ENCODE measurements at regions not wholly inside any gene's neighbourhood (a gene's known extent, or its start where the extent isn't known, plus 50 kb on each side); places are given as distances from the start of the nearest gene placed in this dataset.

GRCh38 chr12:88994971-88995370 lies 357.3 kb downstream of the DUSP6 start:
- intact Hi-C loops (cut with DNase I), result loop anchor here in 1 of 2 donors (10.0 kb wide), 1 partner anchor 420 kb away; no protein-coding TSS in a partner anchor
- WGBS, 2 donors, result 57 to 66% methylated on average over 1 of the region's 1 CpG
- no peaks in the 10 kb centered on the region for H3K4me1 ChIP-seq (ENCODE audit: control insufficient read depth in 1 of 2, insufficient read depth in 2 of 2, low read length in 2 of 2)

GRCh38 chr12:88994537-88994936 lies 357.8 kb downstream of the DUSP6 start:
- no peaks in the 10 kb centered on the region for H3K27me3 ChIP-seq (ENCODE audit: control insufficient read depth in 1 of 2, insufficient read depth in 2 of 2, low read length in 1 of 2)
- H3K4me1 ChIP-seq (ENCODE audit: control insufficient read depth in 1 of 2, insufficient read depth in 2 of 2, low read length in 2 of 2), result no peaks in the 10 kb centered on the region
- DNase-seq (no peak), ATAC-seq (ENCODE audit: low FRiP score) (no peak)
- no peak overlapping the region for H3K4me3 ChIP-seq (ENCODE audit: low read length in 2 of 2)
- no peaks in the 10 kb centered on the region for H3K9me3 ChIP-seq (ENCODE audit: control insufficient read depth, low read length)
- H3K36me3 ChIP-seq (ENCODE audit: control insufficient read depth in 1 of 2, insufficient read depth in 2 of 2, low read length in 1 of 2), result no peaks in the 10 kb centered on the region
- WGBS, 2 donors, result 86 to 93% methylated on average over 2 of the region's 2 CpGs
- intact Hi-C loops (cut with DNase I), result loop anchor here in 1 of 2 donors (10.0 kb wide), 1 partner anchor 420 kb away; no protein-coding TSS in a partner anchor
- H3K27ac ChIP-seq (ENCODE audit: low read depth in 1 of 2, low read length in 2 of 2), result no peak overlapping the region

More at GRCh38 chr12:88994971-88995370, 357.3 kb downstream of the DUSP6 start:
- DNase-seq (no peak), ATAC-seq (ENCODE audit: low FRiP score) (no peak)
- Histone ChIP-seq H3K36me3 (ENCODE audit: control insufficient read depth in 1 of 2, insufficient read depth in 2 of 2, low read length in 1 of 2) (no peaks in the 10 kb centered on the region), H3K9me3 (ENCODE audit: control insufficient read depth, low read length) (no peaks in the 10 kb centered on the region), H3K4me3 (ENCODE audit: low read length in 2 of 2) (no peak overlapping the region), H3K27ac (ENCODE audit: low read depth in 1 of 2, low read length in 2 of 2) (no peak overlapping the region), H3K27me3 (ENCODE audit: control insufficient read depth in 1 of 2, insufficient read depth in 2 of 2, low read length in 1 of 2) (no peaks in the 10 kb centered on the region)

- intact Hi-C loops (cut with DNase I), result loop anchor here in 1 of 2 donors (10.0 kb wide), 1 partner anchor 419 kb away; no protein-coding TSS in a partner anchor
- WGBS, 2 donors, result 9 to 12% methylated on average over 3 of the region's 3 CpGs
Measured at GRCh38 chr12:88993651-88994050, 358.6 kb downstream of the DUSP6 start.

GRCh38 chr12:88986056-88986455 lies 366.2 kb downstream of the DUSP6 start:
- no peaks in the 10 kb centered on the region for H3K36me3 ChIP-seq (ENCODE audit: control insufficient read depth in 1 of 2, insufficient read depth in 2 of 2, low read length in 1 of 2)
- no peak overlapping the region for H3K4me3 ChIP-seq (ENCODE audit: low read length in 2 of 2)
- ATAC-seq (ENCODE audit: low FRiP score) (no peak), DNase-seq (no peak)
- no peaks in the 10 kb centered on the region for H3K4me1 ChIP-seq (ENCODE audit: control insufficient read depth in 1 of 2, insufficient read depth in 2 of 2, low read length in 2 of 2)
- H3K27ac ChIP-seq (ENCODE audit: low read depth in 1 of 2, low read length in 2 of 2), result no peak overlapping the region
- 6 to 7% methylated on average over 5 of the region's 5 CpGs for WGBS, 2 donors
- no peaks in the 10 kb centered on the region for H3K27me3 ChIP-seq (ENCODE audit: control insufficient read depth in 1 of 2, insufficient read depth in 2 of 2, low read length in 1 of 2)
- intact Hi-C loops (cut with DNase I), result loop anchor here in 1 of 2 donors (5.0 kb wide), 1 partner anchor 829 kb away; no protein-coding TSS in a partner anchor
- H3K9me3 ChIP-seq (ENCODE audit: control insufficient read depth, low read length), result no peaks in the 10 kb centered on the region

More at GRCh38 chr12:88993651-88994050, 358.6 kb downstream of the DUSP6 start:
- no peaks in the 10 kb centered on the region for H3K9me3 ChIP-seq (ENCODE audit: control insufficient read depth, low read length)
- ATAC-seq (ENCODE audit: low FRiP score) (no peak), DNase-seq (no peak)
- H3K4me3 ChIP-seq (ENCODE audit: low read length in 2 of 2), result no peak overlapping the region
- no peak overlapping the region for H3K27ac ChIP-seq (ENCODE audit: low read depth in 1 of 2, low read length in 2 of 2)
- no peaks in the 10 kb centered on the region for H3K27me3 ChIP-seq (ENCODE audit: control insufficient read depth in 1 of 2, insufficient read depth in 2 of 2, low read length in 1 of 2)
- H3K4me1 ChIP-seq (ENCODE audit: control insufficient read depth in 1 of 2, insufficient read depth in 2 of 2, low read length in 2 of 2), result no peaks in the 10 kb centered on the region
- no peaks in the 10 kb centered on the region for H3K36me3 ChIP-seq (ENCODE audit: control insufficient read depth in 1 of 2, insufficient read depth in 2 of 2, low read length in 1 of 2)

- intact Hi-C loops (cut with DNase I), result loop anchor here in 1 of 2 donors (5.0 kb wide), 1 partner anchor 828 kb away; no protein-coding TSS in a partner anchor
- Histone ChIP-seq H3K9me3 (ENCODE audit: control insufficient read depth, low read length) (no peaks in the 10 kb centered on the region), H3K4me1 (ENCODE audit: control insufficient read depth in 1 of 2, insufficient read depth in 2 of 2, low read length in 2 of 2) (no peaks in the 10 kb centered on the region), H3K4me3 (ENCODE audit: low read length in 2 of 2) (no peak overlapping the region), H3K27ac (ENCODE audit: low read depth in 1 of 2, low read length in 2 of 2) (no peak overlapping the region), H3K36me3 (ENCODE audit: control insufficient read depth in 1 of 2, insufficient read depth in 2 of 2, low read length in 1 of 2) (no peaks in the 10 kb centered on the region), H3K27me3 (ENCODE audit: control insufficient read depth in 1 of 2, insufficient read depth in 2 of 2, low read length in 1 of 2) (no peaks in the 10 kb centered on the region)
- ATAC-seq (ENCODE audit: low FRiP score) (no peak), DNase-seq (no peak)
- 62 to 64% methylated on average over 3 of the region's 3 CpGs for WGBS, 2 donors
Measured at GRCh38 chr12:88985631-88986030, 366.7 kb downstream of the DUSP6 start.

GRCh38 chr12:88985011-88985410 lies 367.3 kb downstream of the DUSP6 start:
- WGBS, 2 donors, result 94 to 95% methylated on average over 3 of the region's 3 CpGs
- Histone ChIP-seq H3K27ac (ENCODE audit: low read depth in 1 of 2, low read length in 2 of 2) (no peak overlapping the region), H3K27me3 (ENCODE audit: control insufficient read depth in 1 of 2, insufficient read depth in 2 of 2, low read length in 1 of 2) (no peaks in the 10 kb centered on the region), H3K4me1 (ENCODE audit: control insufficient read depth in 1 of 2, insufficient read depth in 2 of 2, low read length in 2 of 2) (no peaks in the 10 kb centered on the region), H3K9me3 (ENCODE audit: control insufficient read depth, low read length) (no peaks in the 10 kb centered on the region), H3K36me3 (ENCODE audit: control insufficient read depth in 1 of 2, insufficient read depth in 2 of 2, low read length in 1 of 2) (no peaks in the 10 kb centered on the region), H3K4me3 (ENCODE audit: low read length in 2 of 2) (no peak overlapping the region)
- ATAC-seq (ENCODE audit: low FRiP score) (no peak), DNase-seq (no peak)
- intact Hi-C loops (cut with DNase I), result loop anchor here in 1 of 2 donors (5.0 kb wide), 1 partner anchor 828 kb away; no protein-coding TSS in a partner anchor

GRCh38 chr12:88982694-88983093 lies 369.6 kb downstream of the DUSP6 start:
- intact Hi-C loops (cut with DNase I), result no loop called here
- H3K27me3 ChIP-seq (ENCODE audit: control insufficient read depth in 1 of 2, insufficient read depth in 2 of 2, low read length in 1 of 2), result no peaks in the 10 kb centered on the region
- 75 to 84% methylated on average over 1 of the region's 1 CpG for WGBS, 2 donors
- no peaks in the 10 kb centered on the region for H3K36me3 ChIP-seq (ENCODE audit: control insufficient read depth in 1 of 2, insufficient read depth in 2 of 2, low read length in 1 of 2)
- no peak overlapping the region for H3K4me3 ChIP-seq (ENCODE audit: low read length in 2 of 2)
- ATAC-seq (ENCODE audit: low FRiP score) (no peak), DNase-seq (no peak)
- no peaks in the 10 kb centered on the region for H3K4me1 ChIP-seq (ENCODE audit: control insufficient read depth in 1 of 2, insufficient read depth in 2 of 2, low read length in 2 of 2)
- no peaks in the 10 kb centered on the region for H3K9me3 ChIP-seq (ENCODE audit: control insufficient read depth, low read length)
- no peak overlapping the region for H3K27ac ChIP-seq (ENCODE audit: low read depth in 1 of 2, low read length in 2 of 2)

GRCh38 chr12:88977115-88977514 lies 375.2 kb downstream of the DUSP6 start:
- H3K27me3 ChIP-seq (ENCODE audit: control insufficient read depth in 1 of 2, insufficient read depth in 2 of 2, low read length in 1 of 2), result no peaks in the 10 kb centered on the region
- H3K4me1 ChIP-seq (ENCODE audit: control insufficient read depth in 1 of 2, insufficient read depth in 2 of 2, low read length in 2 of 2), result no peaks in the 10 kb centered on the region
- no peaks in the 10 kb centered on the region for H3K9me3 ChIP-seq (ENCODE audit: control insufficient read depth, low read length)
- H3K4me3 ChIP-seq (ENCODE audit: low read length in 2 of 2), result no peak overlapping the region
- no peak overlapping the region for H3K27ac ChIP-seq (ENCODE audit: low read depth in 1 of 2, low read length in 2 of 2)
- no peak for ATAC-seq (ENCODE audit: low FRiP score)
- H3K36me3 ChIP-seq (ENCODE audit: control insufficient read depth in 1 of 2, insufficient read depth in 2 of 2, low read length in 1 of 2), result no peaks in the 10 kb centered on the region
- DNase-seq, result no peak
- intact Hi-C loops (cut with DNase I), result no loop called here
- WGBS, 2 donors, result 75 to 83% methylated on average over 2 of the region's 2 CpGs

- Histone ChIP-seq H3K9me3 (ENCODE audit: control insufficient read depth, low read length) (no peaks in the 10 kb centered on the region), H3K27ac (ENCODE audit: low read depth in 1 of 2, low read length in 2 of 2) (no peak overlapping the region), H3K36me3 (ENCODE audit: control insufficient read depth in 1 of 2, insufficient read depth in 2 of 2, low read length in 1 of 2) (no peaks in the 10 kb centered on the region), H3K4me1 (ENCODE audit: control insufficient read depth in 1 of 2, insufficient read depth in 2 of 2, low read length in 2 of 2) (no peaks in the 10 kb centered on the region), H3K27me3 (ENCODE audit: control insufficient read depth in 1 of 2, insufficient read depth in 2 of 2, low read length in 1 of 2) (no peaks in the 10 kb centered on the region), H3K4me3 (ENCODE audit: low read length in 2 of 2) (no peak overlapping the region)
- WGBS, 2 donors, result 98 to 100% methylated on average over 1 of the region's 1 CpG
- intact Hi-C loops (cut with DNase I), result no loop called here
- no peak for DNase-seq
- no peak for ATAC-seq (ENCODE audit: low FRiP score)
Measured at GRCh38 chr12:88973998-88974397, 378.3 kb downstream of the DUSP6 start.

Measured in aorta (tissue), 5 donors.